Nephron (organoid): ENCODE measurements at regions not wholly inside any gene's neighbourhood (a gene's known extent, or its start where the extent isn't known, plus 50 kb on each side); places are given as distances from the start of the nearest gene placed in this dataset.

Experiments
- H3K27ac Mint-ChIP-seq, 3 experiments: 2 replicates each; pipeline ENCODE4 v1.8.0; 2020; ENCODE audit warnings: mixed read lengths in 3 of 3, mild to moderate bottlenecking in 2 of 3, moderate library complexity in 1 of 3
- H3K27me3 Mint-ChIP-seq: 2 replicates; pipeline ENCODE4 v1.8.0; 2021; ENCODE audit warnings: low read depth, mild to moderate bottlenecking, moderate library complexity, mixed read lengths
- H3K36me3 Mint-ChIP-seq: 2 replicates; pipeline ENCODE4 v1.8.0; 2020; ENCODE audit warnings: low read depth, mixed read lengths
- H3K4me1 Mint-ChIP-seq: 2 replicates; pipeline ENCODE4 v1.8.0; 2020; ENCODE audit warnings: mixed read lengths
- H3K4me3 Mint-ChIP-seq, 3 experiments: 2 replicates each; pipeline ENCODE4 v1.8.0; 2020; ENCODE audit warnings: mild to moderate bottlenecking in 3 of 3, mixed read lengths in 3 of 3, moderate library complexity in 2 of 3
- H3K9me3 Mint-ChIP-seq: 2 replicates; pipeline ENCODE4 v1.8.0; 2020; ENCODE audit warnings: mixed read lengths
- CTCF ChIP-seq, 3 experiments: fragments of 200-600 bp; sonication (generic); IDR thresholded peaks; one replicate each; pipeline ENCODE4 v1.5.0; 2021; ENCODE audit warnings: antibody characterized with exemption in 3 of 3; ENCODE audit not compliant: unreplicated experiment in 3 of 3

- H3K9me3 Mint-ChIP-seq = no peaks in the 10 kb centered on the region
- H3K4me3 Mint-ChIP-seq = no peak overlapping the region
- no peaks in the 10 kb centered on the region for H3K36me3 Mint-ChIP-seq
- H3K27ac Mint-ChIP-seq = peak overlapping the region; percentile 57 to 82 (median 78)
- H3K4me1 Mint-ChIP-seq = peaks cover 10% of the 10 kb centered on the region
- TF ChIP-seq CTCF (IDR thresholded peaks at IDR 0.05; ENCODE audit: unreplicated experiment in 3 of 3) = no peak
- no peaks in the 10 kb centered on the region for H3K27me3 Mint-ChIP-seq
Observed at GRCh38 chr11:101726988-101727387, 143.2 kb upstream of the TRPC6 start.

DNA sequence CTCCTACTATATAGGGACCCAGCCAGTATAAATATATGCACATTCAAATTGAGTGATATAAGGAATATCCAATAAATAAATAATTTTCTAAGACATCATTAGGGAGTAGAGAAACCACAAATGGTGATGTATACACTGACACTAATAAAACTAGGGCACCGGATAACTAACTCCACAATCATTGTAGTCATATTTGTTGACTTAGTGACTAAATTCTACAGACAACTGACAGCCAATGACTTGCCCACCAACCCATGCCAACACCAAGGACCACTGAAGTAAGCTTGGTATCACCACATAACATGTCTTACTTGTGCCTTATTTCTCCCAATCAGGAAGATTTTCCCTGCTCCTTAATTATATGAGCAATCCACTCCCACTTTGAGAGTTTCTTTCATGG is 139.6 kb upstream of the TRPC6 start:
- no peaks in the 10 kb centered on the region for H3K36me3 Mint-ChIP-seq

DNA sequence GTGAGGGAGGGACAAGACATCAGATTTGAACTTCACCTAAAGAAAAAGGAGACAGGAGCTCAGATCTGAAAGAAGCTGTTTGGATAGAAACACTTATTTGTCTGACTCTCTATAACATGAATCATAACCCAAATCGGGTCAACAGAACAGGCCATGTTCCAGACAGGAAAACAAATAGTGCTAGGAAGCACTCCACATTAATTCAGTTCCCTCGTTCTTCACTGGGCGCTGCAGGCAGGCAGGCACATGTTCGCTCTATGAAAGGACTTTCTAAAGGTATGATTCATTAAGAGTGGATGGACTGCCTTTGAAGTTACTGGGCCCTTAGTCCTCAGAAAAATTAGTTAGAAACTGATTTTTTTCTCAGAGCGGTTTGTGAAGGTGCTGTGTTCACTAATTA is 137.5 kb upstream of the TRPC6 start:
- Mint-ChIP-seq H3K4me3 (no peak overlapping the region), H3K4me1 (peaks cover 5% of the 10 kb centered on the region), H3K36me3 (no peaks in the 10 kb centered on the region), H3K27ac (peak overlapping the region in 1 of 3 experiments; percentile 40), H3K9me3 (no peaks in the 10 kb centered on the region), H3K27me3 (no peaks in the 10 kb centered on the region)
- no peak for TF ChIP-seq CTCF (IDR thresholded peaks at IDR 0.05; ENCODE audit: unreplicated experiment in 3 of 3)

More for the DNA sequence above, 139.6 kb upstream of the TRPC6 start:
- peaks cover 14% of the 10 kb centered on the region for H3K4me1 Mint-ChIP-seq
- H3K9me3 Mint-ChIP-seq = no peaks in the 10 kb centered on the region
- TF ChIP-seq CTCF (IDR thresholded peaks at IDR 0.05; ENCODE audit: unreplicated experiment in 3 of 3) = no peak
- H3K27ac Mint-ChIP-seq = no peak overlapping the region
- H3K27me3 Mint-ChIP-seq = no peaks in the 10 kb centered on the region
- H3K4me3 Mint-ChIP-seq = no peak overlapping the region

GRCh38 chr11:101718402-101718801 is 134.6 kb upstream of the TRPC6 start:
- H3K4me1 Mint-ChIP-seq = peaks cover 5% of the 10 kb centered on the region
- no peaks in the 10 kb centered on the region for H3K36me3 Mint-ChIP-seq
- TF ChIP-seq CTCF (IDR thresholded peaks at IDR 0.05; ENCODE audit: unreplicated experiment in 3 of 3) = no peak
- no peak overlapping the region for H3K4me3 Mint-ChIP-seq
- no peaks in the 10 kb centered on the region for H3K9me3 Mint-ChIP-seq
- no peaks in the 10 kb centered on the region for H3K27me3 Mint-ChIP-seq
- peak overlapping the region in 1 of 3 experiments; percentile 21 for H3K27ac Mint-ChIP-seq

- Mint-ChIP-seq H3K27ac (no peak overlapping the region), H3K36me3 (no peaks in the 10 kb centered on the region), H3K4me3 (no peak overlapping the region), H3K9me3 (peaks cover under 1% of the 10 kb centered on the region), H3K27me3 (no peaks in the 10 kb centered on the region), H3K4me1 (peaks cover 5% of the 10 kb centered on the region)
- no peak for TF ChIP-seq CTCF (IDR thresholded peaks at IDR 0.05; ENCODE audit: unreplicated experiment in 3 of 3)
Observed at GRCh38 chr11:101717619-101718018, 133.8 kb upstream of the TRPC6 start.

- Mint-ChIP-seq H3K36me3 (no peaks in the 10 kb centered on the region), H3K27me3 (no peaks in the 10 kb centered on the region), H3K4me1 (no peaks in the 10 kb centered on the region), H3K27ac (no peak overlapping the region), H3K4me3 (no peak overlapping the region), H3K9me3 (peaks cover 18% of the 10 kb centered on the region)
- TF ChIP-seq CTCF (IDR thresholded peaks at IDR 0.05; ENCODE audit: unreplicated experiment in 3 of 3) = no peak
Observed at GRCh38 chr11:101715281-101715680, 131.5 kb upstream of the TRPC6 start.
